NB4 (cell line): ENCODE measurements at regions not wholly inside any gene's neighbourhood (a gene's known extent, or its start where the extent isn't known, plus 50 kb on each side); places are given as distances from the start of the nearest gene placed in this dataset.
"Not testable (repeated sequence)": the region's sequence is repeated elsewhere in the genome, so short reads cannot be mapped to it uniquely, and the experiment has no call there.

Source experiments
- MYC ChIP-seq: IDR thresholded peaks from 2 replicates; pipeline ENCODE4 v1.6.1; 2011; ENCODE audit warnings: low read depth, low read length
- POLR2A ChIP-seq: IDR thresholded peaks from 2 replicates; pipeline ENCODE4 v1.6.1; 2011; ENCODE audit warnings: mild to moderate bottlenecking; ENCODE audit not compliant: insufficient read length; ENCODE audit errors: extremely low read depth
- TF ChIP-seq, protein P1 (sequence below): IDR thresholded peaks from one replicate; pipeline ENCODE4 v1.5.1; 2012; ENCODE audit warnings: low read depth, low read length

DNA sequence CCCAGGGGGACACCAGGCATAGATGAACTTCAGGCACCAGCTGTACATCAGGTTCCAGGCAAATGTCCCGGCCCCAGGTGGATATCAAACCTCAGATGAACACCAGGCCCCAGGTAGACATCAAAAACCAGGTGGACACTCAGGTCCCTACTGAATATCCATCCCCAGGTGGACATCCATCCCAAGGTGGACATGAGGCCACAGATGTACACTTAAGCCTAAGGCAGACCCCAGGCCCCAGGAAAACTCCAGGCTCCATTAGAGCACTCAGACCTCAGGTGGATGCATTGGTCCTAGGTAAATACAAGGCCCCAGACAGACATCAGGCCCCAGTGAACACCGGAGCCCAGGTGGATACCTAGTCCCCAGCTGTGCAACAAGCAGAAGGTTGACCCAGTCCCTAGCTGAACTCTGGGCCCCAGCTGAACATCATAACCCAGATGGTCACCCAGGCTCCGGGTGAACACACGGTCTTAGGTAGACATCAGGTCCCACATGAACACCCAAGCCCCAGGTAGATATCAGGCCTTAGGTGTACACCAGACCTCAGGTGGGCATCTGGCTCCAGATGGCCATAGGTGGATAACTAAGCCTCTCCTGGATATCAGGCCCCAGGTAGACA is 1484.3 kb upstream of the TPTE start:
- TF ChIP-seq, protein P1, sequence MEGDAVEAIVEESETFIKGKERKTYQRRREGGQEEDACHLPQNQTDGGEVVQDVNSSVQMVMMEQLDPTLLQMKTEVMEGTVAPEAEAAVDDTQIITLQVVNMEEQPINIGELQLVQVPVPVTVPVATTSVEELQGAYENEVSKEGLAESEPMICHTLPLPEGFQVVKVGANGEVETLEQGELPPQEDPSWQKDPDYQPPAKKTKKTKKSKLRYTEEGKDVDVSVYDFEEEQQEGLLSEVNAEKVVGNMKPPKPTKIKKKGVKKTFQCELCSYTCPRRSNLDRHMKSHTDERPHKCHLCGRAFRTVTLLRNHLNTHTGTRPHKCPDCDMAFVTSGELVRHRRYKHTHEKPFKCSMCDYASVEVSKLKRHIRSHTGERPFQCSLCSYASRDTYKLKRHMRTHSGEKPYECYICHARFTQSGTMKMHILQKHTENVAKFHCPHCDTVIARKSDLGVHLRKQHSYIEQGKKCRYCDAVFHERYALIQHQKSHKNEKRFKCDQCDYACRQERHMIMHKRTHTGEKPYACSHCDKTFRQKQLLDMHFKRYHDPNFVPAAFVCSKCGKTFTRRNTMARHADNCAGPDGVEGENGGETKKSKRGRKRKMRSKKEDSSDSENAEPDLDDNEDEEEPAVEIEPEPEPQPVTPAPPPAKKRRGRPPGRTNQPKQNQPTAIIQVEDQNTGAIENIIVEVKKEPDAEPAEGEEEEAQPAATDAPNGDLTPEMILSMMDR, result not testable (repeated sequence)
- not testable (repeated sequence) for TF ChIP-seq POLR2A, MYC
